Mucosa of descending colon (tissue), 3 donors: ENCODE measurements at regions not wholly inside any gene's neighbourhood (a gene's known extent, or its start where the extent isn't known, plus 50 kb on each side); places are given as distances from the start of the nearest gene placed in this dataset.
A peak's percentile ranks its signal among the peaks of the same experiment; 100 is the strongest.

Source experiments
- ATAC-seq: fragments of 200-7000 bp; cut with Tn5 transposase; one replicate; pipeline ENCODE4 v1.9.1; 2020; ENCODE audit warnings: mild to moderate bottlenecking, moderate library complexity
- DNase-seq, 3 donors: peaks; one replicate each; pipeline ENCODE4 v3.0.0-alpha.2; 2020
- H3K36me3 ChIP-seq: fragments of 200-600 bp; one replicate; pipeline ENCODE4 v1.8.0; 2021; ENCODE audit warnings: low read depth, mild to moderate bottlenecking
- H3K4me1 ChIP-seq: fragments of 200-600 bp; one replicate; pipeline ENCODE4 v1.8.0; 2021; ENCODE audit warnings: low read depth, mild to moderate bottlenecking
- H3K4me3 ChIP-seq: fragments of 200-600 bp; one replicate; pipeline ENCODE4 v1.8.0; 2021; ENCODE audit warnings: mild to moderate bottlenecking
- H3K9me3 ChIP-seq: fragments of 200-600 bp; one replicate; pipeline ENCODE4 v1.8.0; 2021; ENCODE audit warnings: mild to moderate bottlenecking
- CTCF ChIP-seq: fragments of 200-600 bp; IDR thresholded peaks from one replicate; pipeline ENCODE4 v1.8.0; 2022; ENCODE audit warnings: antibody characterized with exemption, mild to moderate bottlenecking
- intact Hi-C, 2 donors: fragments of 100-400 bp; cut with DNase I in 1 of 2; cut with micrococcal nuclease in 1 of 2; formaldehyde crosslinking; loops; one replicate each; pipeline versions ENCODE4 v1.11.0 to v1.11.1; 2022; cut with DNase I, micrococcal nuclease
- donor health status: DM: no; HTN: no; CAD: no; lungs with moderate emphysema.
- donor health status: DM: no; HTN: no; CAD: no.
- donor health status: DM: no; HTN: yes; CAD: no.

- Histone ChIP-seq H3K36me3 (no peaks in the 10 kb centered on the region), H3K9me3 (no peaks in the 10 kb centered on the region), H3K4me3 (no peak overlapping the region), H3K4me1 (peaks cover 9% of the 10 kb centered on the region)
- no peak for TF ChIP-seq CTCF
- no peak for ATAC-seq
- intact Hi-C loops: no loop called here
- no peak for DNase-seq
Measured at GRCh38 chr5:89377767-89378455, 494.9 kb upstream of the MEF2C start.

- intact Hi-C loops: no loop called here
Measured at GRCh38 chr5:89374818-89375521, 492.0 kb upstream of the MEF2C start.

GRCh38 chr5:89374144-89374784, 491.3 kb upstream of the MEF2C start:
- H3K36me3 ChIP-seq: no peaks in the 10 kb centered on the region

More at GRCh38 chr5:89374818-89375521, 492.0 kb upstream of the MEF2C start:
- no peak for TF ChIP-seq CTCF
- DNase-seq (peak in 1 of 3 donors; percentile 16), ATAC-seq (peak; percentile 90)
- peaks cover 13% of the 10 kb centered on the region for H3K4me1 ChIP-seq
- no peaks in the 10 kb centered on the region for H3K36me3 ChIP-seq
- no peaks in the 10 kb centered on the region for H3K9me3 ChIP-seq
- H3K4me3 ChIP-seq: no peak overlapping the region

GRCh38 chr5:89372176-89372575, 489.2 kb upstream of the MEF2C start:
- Histone ChIP-seq H3K36me3 (no peaks in the 10 kb centered on the region), H3K4me3 (no peak overlapping the region), H3K4me1 (peaks cover 13% of the 10 kb centered on the region), H3K9me3 (no peaks in the 10 kb centered on the region)
- ATAC-seq (no peak), DNase-seq (no peak)
- intact Hi-C loops: no loop called here
- no peak for TF ChIP-seq CTCF

More at GRCh38 chr5:89374144-89374784, 491.3 kb upstream of the MEF2C start:
- Histone ChIP-seq H3K4me1 (peaks cover 13% of the 10 kb centered on the region), H3K9me3 (no peaks in the 10 kb centered on the region), H3K4me3 (no peak overlapping the region)
- intact Hi-C loops: no loop called here
- TF ChIP-seq CTCF: no peak
- ATAC-seq (peak; percentile 83), DNase-seq (peak in 2 of 3 donors; percentile 32 to 81)

GRCh38 chr5:89371646-89372045, 488.7 kb upstream of the MEF2C start:
- peaks cover 13% of the 10 kb centered on the region for H3K4me1 ChIP-seq
- DNase-seq: no peak
- ATAC-seq: no peak
- H3K36me3 ChIP-seq: no peaks in the 10 kb centered on the region
- TF ChIP-seq CTCF: no peak
- intact Hi-C loops: no loop called here
- no peak overlapping the region for H3K4me3 ChIP-seq
- no peaks in the 10 kb centered on the region for H3K9me3 ChIP-seq
